Activated naive CD8-positive, alpha-beta T cell (primary cell): ENCODE measurements at regions not wholly inside any gene's neighbourhood (a gene's known extent, or its start where the extent isn't known, plus 50 kb on each side); places are given as distances from the start of the nearest gene placed in this dataset.

Source experiments
- H3K27ac Mint-ChIP-seq: one replicate; pipeline ENCODE4 v1.8.0; 2021; ENCODE audit warnings: mixed read lengths
- H3K27me3 Mint-ChIP-seq: one replicate; pipeline ENCODE4 v1.8.0; 2021; ENCODE audit warnings: mixed read lengths
- H3K36me3 Mint-ChIP-seq: one replicate; pipeline ENCODE4 v1.8.0; 2021; ENCODE audit warnings: mixed read lengths
- H3K4me1 Mint-ChIP-seq: one replicate; pipeline ENCODE4 v1.8.0; 2021; ENCODE audit warnings: low read depth, mixed read lengths
- H3K4me3 Mint-ChIP-seq: one replicate; pipeline ENCODE4 v1.8.0; 2021; ENCODE audit warnings: mild to moderate bottlenecking, mixed read lengths
- H3K9me3 Mint-ChIP-seq: one replicate; pipeline ENCODE4 v1.8.0; 2021; ENCODE audit warnings: low read depth, mixed read lengths

- H3K4me1 Mint-ChIP-seq: no peaks in the 10 kb centered on the region
Observed at GRCh38 chr22:48464246-48464645, 1363.4 kb downstream of the BRD1 start.

DNA sequence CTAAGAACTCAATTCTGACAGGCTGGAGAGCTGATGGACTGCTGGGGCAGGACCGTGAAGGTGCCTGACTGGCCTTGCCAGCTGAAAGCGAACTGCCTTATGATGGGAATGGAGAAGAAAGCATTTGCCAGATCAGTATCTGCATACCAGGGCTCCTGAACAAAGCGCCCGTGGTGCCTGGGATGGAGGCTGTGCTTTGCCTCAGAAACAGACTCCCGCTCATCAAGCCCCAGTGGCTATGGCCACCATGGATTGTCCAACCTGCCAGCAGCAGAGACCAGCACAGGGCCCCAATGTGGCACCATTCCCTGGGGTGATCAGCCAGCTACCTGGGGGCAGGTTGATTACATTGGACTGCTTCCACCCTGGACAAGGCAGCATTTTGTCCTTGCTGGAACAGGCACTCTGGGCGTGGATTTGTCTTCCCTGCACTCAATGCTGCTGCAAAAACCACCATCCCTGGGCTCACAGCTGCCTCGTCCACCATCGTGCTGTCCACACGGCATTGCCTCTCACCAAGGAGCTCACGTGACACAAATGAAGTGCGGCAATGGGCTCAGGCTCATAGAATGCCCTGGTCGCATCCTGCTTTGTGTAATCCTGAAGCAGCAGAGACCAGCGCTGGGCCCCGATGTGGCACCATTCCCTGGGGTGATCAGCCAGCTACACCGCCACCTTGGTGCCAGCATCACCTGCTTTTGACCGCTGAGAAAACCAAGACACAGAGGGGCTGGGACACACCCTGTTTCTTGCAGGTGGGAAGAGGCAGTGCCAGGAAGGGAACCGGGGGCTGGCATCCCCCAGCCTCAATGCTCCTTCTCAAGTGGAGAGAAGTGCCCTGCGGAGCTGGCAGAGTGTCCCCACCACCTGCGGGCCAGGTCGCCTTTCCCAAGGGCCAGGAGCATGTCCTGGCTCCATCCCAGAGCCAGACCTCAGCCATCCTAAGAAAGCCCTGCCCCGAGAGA, 1367.5 kb downstream of the BRD1 start:
- H3K36me3 Mint-ChIP-seq: no peaks in the 10 kb centered on the region
- peaks cover 5% of the 10 kb centered on the region for H3K27me3 Mint-ChIP-seq
- H3K9me3 Mint-ChIP-seq: no peaks in the 10 kb centered on the region
- no peak overlapping the region for H3K27ac Mint-ChIP-seq
- no peak overlapping the region for H3K4me3 Mint-ChIP-seq
- no peaks in the 10 kb centered on the region for H3K4me1 Mint-ChIP-seq

More at GRCh38 chr22:48464246-48464645, 1363.4 kb downstream of the BRD1 start:
- Mint-ChIP-seq H3K4me3 (no peak overlapping the region), H3K27ac (no peak overlapping the region), H3K36me3 (no peaks in the 10 kb centered on the region), H3K27me3 (peaks cover 5% of the 10 kb centered on the region), H3K9me3 (no peaks in the 10 kb centered on the region)

DNA sequence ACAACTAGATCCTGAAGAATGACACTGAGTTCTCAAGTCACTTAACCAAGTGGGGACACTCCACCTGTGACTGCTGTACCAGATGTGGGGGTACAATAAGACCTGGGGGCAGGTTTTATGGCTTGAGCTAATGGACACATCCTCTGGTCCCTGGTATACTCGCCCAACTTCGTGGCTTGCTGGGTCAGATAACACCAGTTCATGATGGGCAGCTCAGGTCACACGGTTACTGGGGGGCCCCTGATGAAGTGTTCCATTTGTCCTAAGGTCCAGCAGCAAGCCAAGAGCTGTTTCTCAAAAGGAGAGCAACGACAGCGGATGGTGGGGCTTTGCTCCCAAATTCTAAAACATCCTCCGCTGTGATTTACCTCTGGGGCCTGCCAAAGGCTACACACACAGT, 1368.4 kb downstream of the BRD1 start:
- H3K36me3 Mint-ChIP-seq: no peaks in the 10 kb centered on the region
- no peaks in the 10 kb centered on the region for H3K4me1 Mint-ChIP-seq
- no peaks in the 10 kb centered on the region for H3K9me3 Mint-ChIP-seq
- no peak overlapping the region for H3K4me3 Mint-ChIP-seq
- no peak overlapping the region for H3K27ac Mint-ChIP-seq
- H3K27me3 Mint-ChIP-seq: peaks cover 2% of the 10 kb centered on the region

- Mint-ChIP-seq H3K27ac (no peak overlapping the region), H3K4me1 (no peaks in the 10 kb centered on the region), H3K27me3 (peaks cover 3% of the 10 kb centered on the region), H3K4me3 (no peak overlapping the region), H3K36me3 (no peaks in the 10 kb centered on the region), H3K9me3 (no peaks in the 10 kb centered on the region)
Observed at GRCh38 chr22:48456449-48456848, 1371.2 kb downstream of the BRD1 start.

- H3K4me3 Mint-ChIP-seq: no peak overlapping the region
- peaks cover 3% of the 10 kb centered on the region for H3K27me3 Mint-ChIP-seq
- H3K27ac Mint-ChIP-seq: no peak overlapping the region
- H3K4me1 Mint-ChIP-seq: no peaks in the 10 kb centered on the region
- H3K9me3 Mint-ChIP-seq: no peaks in the 10 kb centered on the region
- no peaks in the 10 kb centered on the region for H3K36me3 Mint-ChIP-seq
Observed at GRCh38 chr22:48453751-48454485, 1373.8 kb downstream of the BRD1 start.

DNA sequence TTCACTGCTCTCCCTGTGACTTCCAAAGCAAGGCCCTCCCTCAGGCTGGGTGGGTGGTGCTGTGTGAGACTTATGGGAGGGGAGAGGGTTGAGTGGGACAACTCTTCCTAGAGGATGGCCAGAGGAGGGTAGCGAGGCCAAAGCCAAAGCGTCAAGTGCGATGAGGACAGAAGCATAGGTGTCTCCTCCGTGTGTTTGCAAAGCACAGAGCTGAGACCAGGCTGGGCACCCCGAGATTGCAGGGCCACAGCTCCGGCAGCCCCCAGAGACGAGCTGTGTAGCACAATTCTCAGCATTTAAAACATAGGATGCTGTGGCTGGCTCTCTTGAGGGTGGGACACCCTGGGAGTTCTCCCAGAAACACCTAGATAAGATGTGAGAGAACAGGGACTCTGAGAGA, 1374.5 kb downstream of the BRD1 start:
- H3K27me3 Mint-ChIP-seq: peaks cover 3% of the 10 kb centered on the region
- H3K4me1 Mint-ChIP-seq: no peaks in the 10 kb centered on the region
- no peaks in the 10 kb centered on the region for H3K9me3 Mint-ChIP-seq
- H3K27ac Mint-ChIP-seq: no peak overlapping the region
- H3K4me3 Mint-ChIP-seq: no peak overlapping the region
- H3K36me3 Mint-ChIP-seq: no peaks in the 10 kb centered on the region

- Mint-ChIP-seq H3K27me3 (peaks cover 3% of the 10 kb centered on the region), H3K4me3 (no peak overlapping the region), H3K27ac (no peak overlapping the region), H3K4me1 (no peaks in the 10 kb centered on the region), H3K9me3 (no peaks in the 10 kb centered on the region), H3K36me3 (no peaks in the 10 kb centered on the region)
Observed at GRCh38 chr22:48452766-48453165, 1374.9 kb downstream of the BRD1 start.

GRCh38 chr22:48451891-48452290, 1375.8 kb downstream of the BRD1 start:
- H3K36me3 Mint-ChIP-seq: no peaks in the 10 kb centered on the region
- H3K27ac Mint-ChIP-seq: no peak overlapping the region
- H3K9me3 Mint-ChIP-seq: no peaks in the 10 kb centered on the region
- H3K4me3 Mint-ChIP-seq: no peak overlapping the region
- H3K27me3 Mint-ChIP-seq: peaks cover 3% of the 10 kb centered on the region
- no peaks in the 10 kb centered on the region for H3K4me1 Mint-ChIP-seq

DNA sequence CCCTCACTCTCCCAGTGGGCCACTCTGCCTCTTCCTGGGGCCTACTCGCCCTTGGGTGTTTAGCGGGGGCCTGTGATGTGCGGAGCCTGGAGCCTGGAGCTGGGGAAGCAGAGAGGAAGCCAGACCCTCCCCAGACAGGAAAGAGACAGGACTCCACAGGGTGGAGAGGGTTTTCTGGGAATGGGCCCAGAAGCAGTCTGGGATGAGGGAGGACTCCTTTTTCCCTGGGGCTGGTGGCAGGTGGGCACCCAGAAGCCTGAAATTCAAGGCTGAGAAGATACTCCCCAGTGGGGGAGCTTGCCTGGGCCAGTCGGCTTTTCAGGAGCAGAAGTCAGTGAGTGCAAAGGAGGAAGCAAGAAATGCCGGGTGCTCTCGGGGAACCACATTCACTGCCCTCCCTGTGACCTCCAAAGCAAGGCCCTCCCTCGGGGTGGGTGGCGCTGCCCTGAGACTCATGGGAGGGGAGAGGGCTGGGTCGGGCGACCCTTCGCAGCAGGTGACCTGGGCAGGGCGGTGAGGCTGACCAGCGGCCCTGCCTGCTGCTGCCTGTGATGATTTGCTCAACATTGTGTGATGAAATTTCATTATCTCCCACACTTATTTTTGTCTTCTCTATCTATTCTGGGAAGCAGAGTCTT, 1377.4 kb downstream of the BRD1 start:
- H3K4me1 Mint-ChIP-seq: no peaks in the 10 kb centered on the region
- H3K27ac Mint-ChIP-seq: no peak overlapping the region
- no peaks in the 10 kb centered on the region for H3K9me3 Mint-ChIP-seq
- peaks cover 3% of the 10 kb centered on the region for H3K27me3 Mint-ChIP-seq
- no peak overlapping the region for H3K4me3 Mint-ChIP-seq
- H3K36me3 Mint-ChIP-seq: no peaks in the 10 kb centered on the region

- peaks cover 3% of the 10 kb centered on the region for H3K27me3 Mint-ChIP-seq
- H3K4me1 Mint-ChIP-seq: no peaks in the 10 kb centered on the region
- no peaks in the 10 kb centered on the region for H3K9me3 Mint-ChIP-seq
- H3K36me3 Mint-ChIP-seq: no peaks in the 10 kb centered on the region
- H3K27ac Mint-ChIP-seq: no peak overlapping the region
- no peak overlapping the region for H3K4me3 Mint-ChIP-seq
Observed at GRCh38 chr22:48449466-48450187, 1378.0 kb downstream of the BRD1 start.

DNA sequence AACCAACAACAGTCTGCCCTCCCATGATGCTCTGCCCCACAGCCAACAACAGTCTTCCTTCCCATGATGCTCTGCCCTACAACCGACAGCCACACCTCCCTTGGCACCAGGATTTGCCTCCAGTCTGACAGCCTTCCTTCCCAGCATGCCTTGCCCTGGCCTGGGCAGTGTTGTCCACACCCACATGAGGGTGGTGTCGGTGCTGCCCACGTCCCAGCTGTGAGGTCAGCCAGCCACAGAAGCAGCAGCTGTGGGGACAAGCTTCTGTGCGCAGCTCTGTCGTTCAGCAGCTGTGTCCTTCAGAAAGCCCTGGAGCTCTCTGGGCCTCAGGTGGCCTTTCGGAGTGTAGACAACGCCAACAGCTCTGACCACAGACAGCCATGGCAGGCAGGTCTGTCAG, 1378.9 kb downstream of the BRD1 start:
- Mint-ChIP-seq H3K4me1 (no peaks in the 10 kb centered on the region), H3K27ac (no peak overlapping the region), H3K27me3 (peaks cover 3% of the 10 kb centered on the region), H3K36me3 (no peaks in the 10 kb centered on the region), H3K4me3 (no peak overlapping the region), H3K9me3 (no peaks in the 10 kb centered on the region)

- Mint-ChIP-seq H3K27ac (no peak overlapping the region), H3K9me3 (no peaks in the 10 kb centered on the region), H3K27me3 (no peaks in the 10 kb centered on the region), H3K36me3 (no peaks in the 10 kb centered on the region), H3K4me3 (no peak overlapping the region), H3K4me1 (no peaks in the 10 kb centered on the region)
Observed at GRCh38 chr22:48445113-48445827, 1382.4 kb downstream of the BRD1 start.

- Mint-ChIP-seq H3K27me3 (no peaks in the 10 kb centered on the region), H3K36me3 (no peaks in the 10 kb centered on the region), H3K9me3 (no peaks in the 10 kb centered on the region), H3K4me1 (no peaks in the 10 kb centered on the region), H3K27ac (no peak overlapping the region), H3K4me3 (no peak overlapping the region)
Observed at GRCh38 chr22:48444320-48445112, 1383.2 kb downstream of the BRD1 start.
